SK-N-SH (cell line): ENCODE measurements at regions not wholly inside any gene's neighbourhood (a gene's known extent, or its start where the extent isn't known, plus 50 kb on each side); places are given as distances from the start of the nearest gene placed in this dataset.

Experiments
- CTCF ChIA-PET: fragments of 300-600, 350-600 bp; formaldehyde crosslinking; extraction: SDS; loops from one replicate; lab custom pipeline; 2021; lab: Yijun Ruan, JAX
- POLR2A ChIA-PET: fragments of 350-600 bp; sonication (Branson Sonifier 250); formaldehyde crosslinking; extraction: SDS; loops from one replicate; lab custom pipeline; 2020; ENCODE audit warnings: antibody characterized with exemption, inconsistent platforms; lab: Yijun Ruan, JAX
- DNase-seq: peaks from one replicate; pipeline ENCODE4 v3.0.0; 2012
- H2AFZ ChIP-seq: fragments of 200-600 bp; sonication (generic); 2 replicates; pipeline ENCODE4 v1.8.1; 2016; ENCODE audit warnings: antibody characterized with exemption, mild to moderate bottlenecking, low read depth
- H3F3A ChIP-seq: fragments of 200-600 bp; sonication (generic); replicated peaks from 2 replicates; pipeline ENCODE3; 2016; ENCODE audit warnings: antibody characterized with exemption, mild to moderate bottlenecking; ENCODE audit not compliant: insufficient read depth
- H3K27ac ChIP-seq, 2 experiments: fragments of 200-500 bp in 1 of 2; fragments of 200-600 bp in 1 of 2; sonication (Bioruptor generic) in 1 of 2; sonication (generic), shearing (Covaris generic) in 1 of 2; 2 replicates each; pipeline versions ENCODE4 v1.5.1 to v1.6.1; 2014 to 2016; ENCODE audit warnings: low read depth in 2 of 2, inconsistent platforms in 1 of 2, low read length in 1 of 2, mild to moderate bottlenecking in 1 of 2, mixed read lengths in 1 of 2
- H3K27me3 ChIP-seq: fragments of 200-600 bp; sonication (generic), shearing (Covaris generic); 2 replicates; pipeline ENCODE4 v1.6.1; 2016; ENCODE audit warnings: mixed run types; ENCODE audit not compliant: insufficient read depth
- H3K36me3 ChIP-seq, 2 experiments: fragments of 200-500 bp in 1 of 2; fragments of 200-600 bp in 1 of 2; sonication (Bioruptor generic) in 1 of 2; sonication (generic) in 1 of 2; replicated peaks in 1 of 2; 2 replicates each; pipeline versions ENCODE3 to v1.5.1; 2014 to 2016; ENCODE audit warnings: low read length in 1 of 2, mild to moderate bottlenecking in 1 of 2; ENCODE audit not compliant: insufficient read depth in 2 of 2, control insufficient read depth in 1 of 2
- H3K4me1 ChIP-seq, 2 experiments: fragments of 200-500 bp in 1 of 2; fragments of 200-600 bp in 1 of 2; sonication (Bioruptor generic) in 1 of 2; sonication (generic), shearing (Covaris generic) in 1 of 2; 2 replicates each; pipeline versions ENCODE4 v1.5.1 to v1.6.1; 2014 to 2016; ENCODE audit warnings: low read depth in 1 of 2, low read length in 1 of 2, mixed run types in 1 of 2; ENCODE audit not compliant: insufficient read depth in 2 of 2, control insufficient read depth in 1 of 2
- H3K4me2 ChIP-seq: fragments of 200-600 bp; sonication (generic), shearing (Covaris generic); 2 replicates; pipeline ENCODE4 v1.6.1; 2017; ENCODE audit warnings: mixed run types
- H3K4me3 ChIP-seq, 2 experiments: fragments of 200-500 bp in 1 of 2; fragments of 200-600 bp in 1 of 2; sonication (Bioruptor generic) in 1 of 2; sonication (generic), shearing (Covaris generic) in 1 of 2; 2 replicates each; pipeline versions ENCODE4 v1.5.1 to v1.8.1; 2014 to 2016; ENCODE audit warnings: low read depth in 2 of 2, inconsistent platforms in 1 of 2, low read length in 1 of 2, mild to moderate bottlenecking in 1 of 2, mixed read lengths in 1 of 2, moderate library complexity in 1 of 2
- H3K79me2 ChIP-seq: fragments of 200-600 bp; sonication (generic); 2 replicates; pipeline ENCODE4 v1.8.1; 2017; ENCODE audit warnings: mild to moderate bottlenecking; ENCODE audit not compliant: insufficient read depth
- H3K9ac ChIP-seq: fragments of 200-600 bp; sonication (generic); 2 replicates; pipeline ENCODE4 v1.6.1; 2017; ENCODE audit warnings: mixed run types
- H3K9me2 ChIP-seq: fragments of 200-600 bp; sonication (generic); 2 replicates; pipeline ENCODE4 v1.6.1; 2017; ENCODE audit warnings: mixed run types
- H3K9me3 ChIP-seq: fragments of 200-600 bp; sonication (generic); 2 replicates; pipeline ENCODE4 v1.6.1; 2017; ENCODE audit warnings: mixed run types, mild to moderate bottlenecking, moderate library complexity
- H4K20me1 ChIP-seq: fragments of 200-600 bp; sonication (generic); 2 replicates; pipeline ENCODE4 v1.6.1; 2017; ENCODE audit warnings: mild to moderate bottlenecking, mixed run types; ENCODE audit not compliant: insufficient read depth
- CHD2 ChIP-seq: fragments of 150-350 bp; IDR thresholded peaks from 2 replicates; pipeline ENCODE4 v1.6.1; 2018; ENCODE audit warnings: low read length; ENCODE audit not compliant: partially characterized antibody
- EZH2phosphoT487 ChIP-seq: fragments of 200-600 bp; sonication (generic); IDR thresholded peaks from 2 replicates; pipeline ENCODE4 v1.6.1; 2017; ENCODE audit warnings: low read depth, mixed run types, mild to moderate bottlenecking, antibody characterized with exemption, moderate library complexity, borderline replicate concordance
- FOXM1 ChIP-seq: IDR thresholded peaks from 2 replicates; pipeline ENCODE4 v1.4.0; 2012; ENCODE audit warnings: low read depth, mild to moderate bottlenecking
- JUND ChIP-seq: IDR thresholded peaks from 2 replicates; pipeline ENCODE4 v1.4.0; 2012
- REST ChIP-seq: IDR thresholded peaks from 2 replicates; pipeline ENCODE4 v1.6.1; 2012; ENCODE audit warnings: mild to moderate bottlenecking, low read depth, low read length, moderate library complexity
- SIN3A ChIP-seq: IDR thresholded peaks from 2 replicates; pipeline ENCODE4 v1.6.1; 2012; ENCODE audit warnings: low read depth, mild to moderate bottlenecking, low read length, moderate library complexity, borderline replicate concordance
- TCF12 ChIP-seq: IDR thresholded peaks from 2 replicates; pipeline ENCODE4 v1.4.0; 2012
- WGBS: methylation state at CpG from one replicate; pipeline ENCODE4 v1.1.6; 2017; ENCODE audit warnings: low lambda C conversion rate; 5-methylcytosine and 5-hydroxymethylcytosine counted together
- TF ChIP-seq, protein P1 (sequence below): fragments of 150-350 bp; IDR thresholded peaks from 2 replicates; pipeline ENCODE4 v1.6.1; 2016; ENCODE audit warnings: mild to moderate bottlenecking, low read depth, low read length
- TF ChIP-seq, protein P2 (sequence below): IDR thresholded peaks from 2 replicates; pipeline ENCODE4; 2012
- TF ChIP-seq, protein P3 (sequence below): IDR thresholded peaks from 2 replicates; pipeline ENCODE4 v1.4.0; 2012; ENCODE audit warnings: low read depth, borderline replicate concordance

DNA sequence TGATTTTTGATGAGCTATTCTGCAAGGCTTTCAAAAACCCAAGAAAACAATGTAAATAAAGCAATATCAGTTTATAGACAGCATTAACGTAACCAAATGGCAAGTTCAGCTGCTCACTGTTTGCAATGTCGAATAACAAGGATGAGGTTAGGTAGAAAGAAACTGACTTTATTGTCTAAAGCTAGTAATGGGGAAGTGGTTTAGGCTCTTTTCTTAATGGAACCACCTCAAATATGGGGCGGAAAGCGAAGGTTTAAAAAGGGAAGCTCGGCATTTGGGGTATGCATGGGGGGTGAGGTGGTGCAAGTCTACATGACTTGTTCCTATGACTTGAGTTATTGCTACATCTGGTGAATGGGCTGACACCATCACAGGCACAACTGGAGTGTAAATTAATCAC is 1060.2 kb downstream of the NSUN3 start:
- Histone ChIP-seq H2AFZ (no peak overlapping the region), H3K9me2 (no peaks in the 10 kb centered on the region), H4K20me1 (no peaks in the 10 kb centered on the region), H3K4me2 (no peak overlapping the region), H3K36me3 (no peaks in the 10 kb centered on the region), H3K79me2 (no peaks in the 10 kb centered on the region), H3K9me3 (no peaks in the 10 kb centered on the region), H3K9ac (no peak overlapping the region), H3K27ac (no peak overlapping the region), H3K4me3 (no peak overlapping the region), H3F3A (no peaks in the 10 kb centered on the region), H3K4me1 (no peaks in the 10 kb centered on the region), H3K27me3 (no peaks in the 10 kb centered on the region)
- WGBS, result 39% methylated on average over 5 of the region's 5 CpGs
- no peak for DNase-seq
- ChIA-PET CTCF (no interaction called here), POLR2A (no interaction called here)
- TF ChIP-seq EZH2phosphoT487 (no peak), JUND (no peak), CHD2 (no peak), REST (no peak), FOXM1 (no peak), TCF12 (no peak), SIN3A (no peak)
- TF ChIP-seq, protein P1, sequence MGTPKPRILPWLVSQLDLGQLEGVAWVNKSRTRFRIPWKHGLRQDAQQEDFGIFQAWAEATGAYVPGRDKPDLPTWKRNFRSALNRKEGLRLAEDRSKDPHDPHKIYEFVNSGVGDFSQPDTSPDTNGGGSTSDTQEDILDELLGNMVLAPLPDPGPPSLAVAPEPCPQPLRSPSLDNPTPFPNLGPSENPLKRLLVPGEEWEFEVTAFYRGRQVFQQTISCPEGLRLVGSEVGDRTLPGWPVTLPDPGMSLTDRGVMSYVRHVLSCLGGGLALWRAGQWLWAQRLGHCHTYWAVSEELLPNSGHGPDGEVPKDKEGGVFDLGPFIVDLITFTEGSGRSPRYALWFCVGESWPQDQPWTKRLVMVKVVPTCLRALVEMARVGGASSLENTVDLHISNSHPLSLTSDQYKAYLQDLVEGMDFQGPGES, result no peak
- TF ChIP-seq, protein P2, sequence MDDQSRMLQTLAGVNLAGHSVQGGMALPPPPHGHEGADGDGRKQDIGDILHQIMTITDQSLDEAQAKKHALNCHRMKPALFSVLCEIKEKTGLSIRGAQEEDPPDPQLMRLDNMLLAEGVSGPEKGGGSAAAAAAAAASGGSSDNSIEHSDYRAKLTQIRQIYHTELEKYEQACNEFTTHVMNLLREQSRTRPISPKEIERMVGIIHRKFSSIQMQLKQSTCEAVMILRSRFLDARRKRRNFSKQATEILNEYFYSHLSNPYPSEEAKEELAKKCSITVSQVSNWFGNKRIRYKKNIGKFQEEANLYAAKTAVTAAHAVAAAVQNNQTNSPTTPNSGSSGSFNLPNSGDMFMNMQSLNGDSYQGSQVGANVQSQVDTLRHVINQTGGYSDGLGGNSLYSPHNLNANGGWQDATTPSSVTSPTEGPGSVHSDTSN, result no peak
- TF ChIP-seq, protein P3, sequence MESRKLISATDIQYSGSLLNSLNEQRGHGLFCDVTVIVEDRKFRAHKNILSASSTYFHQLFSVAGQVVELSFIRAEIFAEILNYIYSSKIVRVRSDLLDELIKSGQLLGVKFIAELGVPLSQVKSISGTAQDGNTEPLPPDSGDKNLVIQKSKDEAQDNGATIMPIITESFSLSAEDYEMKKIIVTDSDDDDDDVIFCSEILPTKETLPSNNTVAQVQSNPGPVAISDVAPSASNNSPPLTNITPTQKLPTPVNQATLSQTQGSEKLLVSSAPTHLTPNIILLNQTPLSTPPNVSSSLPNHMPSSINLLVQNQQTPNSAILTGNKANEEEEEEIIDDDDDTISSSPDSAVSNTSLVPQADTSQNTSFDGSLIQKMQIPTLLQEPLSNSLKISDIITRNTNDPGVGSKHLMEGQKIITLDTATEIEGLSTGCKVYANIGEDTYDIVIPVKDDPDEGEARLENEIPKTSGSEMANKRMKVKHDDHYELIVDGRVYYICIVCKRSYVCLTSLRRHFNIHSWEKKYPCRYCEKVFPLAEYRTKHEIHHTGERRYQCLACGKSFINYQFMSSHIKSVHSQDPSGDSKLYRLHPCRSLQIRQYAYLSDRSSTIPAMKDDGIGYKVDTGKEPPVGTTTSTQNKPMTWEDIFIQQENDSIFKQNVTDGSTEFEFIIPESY, result no peak
